Endothelial cell (in vitro differentiated cells): ENCODE measurements at regions not wholly inside any gene's neighbourhood (a gene's known extent, or its start where the extent isn't known, plus 50 kb on each side); places are given as distances from the start of the nearest gene placed in this dataset.

Source experiments
- DNase-seq: peaks from one replicate; pipeline ENCODE4 v3.0.0; 2021; ENCODE audit warnings: low spot score
- H3K27ac Mint-ChIP-seq: one replicate; pipeline ENCODE4 v1.8.0; 2021; ENCODE audit warnings: mixed read lengths, inconsistent platforms; ENCODE audit not compliant: unreplicated experiment
- H3K27me3 Mint-ChIP-seq: one replicate; pipeline ENCODE4 v1.8.0; 2021; ENCODE audit warnings: mild to moderate bottlenecking, moderate library complexity, mixed read lengths, inconsistent platforms; ENCODE audit not compliant: unreplicated experiment
- H3K36me3 Mint-ChIP-seq: one replicate; pipeline ENCODE4 v1.8.0; 2021; ENCODE audit warnings: mild to moderate bottlenecking, low read depth, mixed read lengths, inconsistent platforms; ENCODE audit not compliant: unreplicated experiment
- H3K4me1 Mint-ChIP-seq: one replicate; pipeline ENCODE4 v1.8.0; 2021; ENCODE audit warnings: mild to moderate bottlenecking, mixed read lengths, inconsistent platforms; ENCODE audit not compliant: unreplicated experiment
- H3K4me3 Mint-ChIP-seq: one replicate; pipeline ENCODE4 v1.8.0; 2021; ENCODE audit warnings: mild to moderate bottlenecking, mixed read lengths, inconsistent platforms; ENCODE audit not compliant: unreplicated experiment
- H3K9me3 Mint-ChIP-seq: one replicate; pipeline ENCODE4 v1.8.0; 2021; ENCODE audit warnings: mixed read lengths, inconsistent platforms; ENCODE audit not compliant: unreplicated experiment
- TF ChIP-seq, protein P1 (sequence below): fragments of 200-600 bp; sonication (generic); IDR thresholded peaks from one replicate; pipeline ENCODE4 v1.5.0; 2021; ENCODE audit warnings: antibody characterized with exemption; ENCODE audit not compliant: unreplicated experiment

GRCh38 chr14:42860371-42860770, 1253.7 kb downstream of the LRFN5 start:
- no peaks in the 10 kb centered on the region for H3K9me3 Mint-ChIP-seq
- no peak overlapping the region for H3K4me3 Mint-ChIP-seq
- TF ChIP-seq, protein P1, sequence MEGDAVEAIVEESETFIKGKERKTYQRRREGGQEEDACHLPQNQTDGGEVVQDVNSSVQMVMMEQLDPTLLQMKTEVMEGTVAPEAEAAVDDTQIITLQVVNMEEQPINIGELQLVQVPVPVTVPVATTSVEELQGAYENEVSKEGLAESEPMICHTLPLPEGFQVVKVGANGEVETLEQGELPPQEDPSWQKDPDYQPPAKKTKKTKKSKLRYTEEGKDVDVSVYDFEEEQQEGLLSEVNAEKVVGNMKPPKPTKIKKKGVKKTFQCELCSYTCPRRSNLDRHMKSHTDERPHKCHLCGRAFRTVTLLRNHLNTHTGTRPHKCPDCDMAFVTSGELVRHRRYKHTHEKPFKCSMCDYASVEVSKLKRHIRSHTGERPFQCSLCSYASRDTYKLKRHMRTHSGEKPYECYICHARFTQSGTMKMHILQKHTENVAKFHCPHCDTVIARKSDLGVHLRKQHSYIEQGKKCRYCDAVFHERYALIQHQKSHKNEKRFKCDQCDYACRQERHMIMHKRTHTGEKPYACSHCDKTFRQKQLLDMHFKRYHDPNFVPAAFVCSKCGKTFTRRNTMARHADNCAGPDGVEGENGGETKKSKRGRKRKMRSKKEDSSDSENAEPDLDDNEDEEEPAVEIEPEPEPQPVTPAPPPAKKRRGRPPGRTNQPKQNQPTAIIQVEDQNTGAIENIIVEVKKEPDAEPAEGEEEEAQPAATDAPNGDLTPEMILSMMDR, result no peak
- no peaks in the 10 kb centered on the region for H3K36me3 Mint-ChIP-seq
- H3K27ac Mint-ChIP-seq, result no peak overlapping the region
- no peak for DNase-seq
- H3K4me1 Mint-ChIP-seq, result no peaks in the 10 kb centered on the region
- H3K27me3 Mint-ChIP-seq, result no peaks in the 10 kb centered on the region

DNA sequence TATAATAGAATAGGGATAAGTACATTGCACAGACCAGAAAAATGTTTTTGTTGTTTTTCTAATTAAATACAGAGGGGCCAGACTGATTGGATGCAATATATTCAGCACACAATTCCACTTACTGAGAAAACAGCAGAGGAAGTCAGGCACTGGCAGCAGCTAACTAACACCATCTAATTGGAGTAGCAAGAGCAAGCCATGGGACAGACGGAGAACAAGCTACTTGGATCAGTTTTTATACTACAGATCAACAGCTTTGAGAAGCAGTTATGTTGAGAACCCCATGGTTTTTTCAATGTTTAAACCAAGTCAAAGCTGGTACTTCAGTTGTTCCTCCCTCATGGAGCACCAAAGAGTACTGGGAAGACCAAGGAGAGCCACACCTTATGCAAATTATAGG, 1249.4 kb downstream of the LRFN5 start:
- Mint-ChIP-seq H3K4me3 (no peak overlapping the region), H3K4me1 (no peaks in the 10 kb centered on the region), H3K27ac (no peak overlapping the region), H3K9me3 (no peaks in the 10 kb centered on the region), H3K27me3 (no peaks in the 10 kb centered on the region), H3K36me3 (no peaks in the 10 kb centered on the region)
- DNase-seq, result no peak
- TF ChIP-seq, protein P1, result no peak

- no peak for DNase-seq
- no peak overlapping the region for H3K27ac Mint-ChIP-seq
- no peaks in the 10 kb centered on the region for H3K27me3 Mint-ChIP-seq
- no peaks in the 10 kb centered on the region for H3K4me1 Mint-ChIP-seq
- no peaks in the 10 kb centered on the region for H3K9me3 Mint-ChIP-seq
- no peaks in the 10 kb centered on the region for H3K36me3 Mint-ChIP-seq
- TF ChIP-seq, protein P1, result no peak
- no peak overlapping the region for H3K4me3 Mint-ChIP-seq
Measured at GRCh38 chr14:42855085-42855484, 1248.4 kb downstream of the LRFN5 start.

GRCh38 chr14:42854061-42854460, 1247.4 kb downstream of the LRFN5 start:
- Mint-ChIP-seq H3K36me3 (no peaks in the 10 kb centered on the region), H3K9me3 (no peaks in the 10 kb centered on the region), H3K27ac (no peak overlapping the region), H3K27me3 (no peaks in the 10 kb centered on the region), H3K4me1 (no peaks in the 10 kb centered on the region), H3K4me3 (no peak overlapping the region)
- no peak for DNase-seq
- TF ChIP-seq, protein P1, result no peak

- Mint-ChIP-seq H3K4me3 (no peak overlapping the region), H3K27ac (no peak overlapping the region), H3K4me1 (no peaks in the 10 kb centered on the region), H3K27me3 (no peaks in the 10 kb centered on the region), H3K9me3 (no peaks in the 10 kb centered on the region), H3K36me3 (no peaks in the 10 kb centered on the region)
- TF ChIP-seq, protein P1, result no peak
- DNase-seq, result no peak
Measured at GRCh38 chr14:42848652-42849051, 1242.0 kb downstream of the LRFN5 start.
